Stimulated activated CD4-positive, alpha-beta T cell treated with anti-CD3 and anti-CD28 coated beads, Interleukin-1b, Interleukin-23, amount 100 ng/mL, for 1 hour (primary cell): ENCODE measurements at regions not wholly inside any gene's neighbourhood (a gene's known extent, or its start where the extent isn't known, plus 50 kb on each side); places are given as distances from the start of the nearest gene placed in this dataset.

Experiments
- DNase-seq, 2 donors: peaks; one replicate each; pipeline ENCODE4 v3.0.0-alpha.2; 2020; ENCODE audit warnings: low read depth in 2 of 2

DNA sequence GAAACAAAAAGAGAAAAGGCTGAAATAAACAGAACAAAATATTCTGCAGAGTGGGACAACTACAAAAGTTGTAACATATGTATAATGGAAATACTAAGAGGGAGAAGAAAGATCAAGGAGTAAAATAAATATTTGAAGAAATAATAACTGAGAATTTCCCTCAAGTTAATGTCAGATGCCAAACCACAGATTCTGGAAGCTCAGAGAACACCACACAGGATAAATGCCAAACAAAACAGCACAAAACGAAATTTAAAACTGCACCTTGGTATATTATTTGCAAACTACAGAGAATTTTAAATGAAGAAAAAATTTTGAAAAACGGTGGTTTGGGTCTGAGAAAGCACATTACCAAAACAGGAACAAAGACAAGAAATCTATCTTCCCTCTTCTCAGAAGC, 1588.9 kb upstream of the TMEFF2 start:
- DNase-seq, result no peak

DNA sequence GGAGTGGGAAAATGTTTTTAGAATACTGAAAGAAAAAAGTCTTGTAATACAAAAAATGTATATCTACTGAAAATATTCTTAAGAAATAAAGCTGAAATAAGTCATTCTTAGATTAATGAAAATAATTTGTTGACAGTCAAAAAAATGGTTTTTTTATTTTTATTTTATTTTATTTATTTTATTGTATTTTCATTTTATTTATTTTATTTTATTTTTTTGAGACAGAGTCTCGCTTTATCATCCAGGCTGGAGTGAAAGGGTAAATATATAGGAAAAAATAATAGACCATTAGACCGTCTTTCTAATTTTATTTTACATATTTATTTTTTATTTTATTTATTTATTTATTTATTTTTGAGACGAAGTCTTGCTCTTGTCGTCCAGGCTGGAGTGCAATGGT, 1583.6 kb upstream of the TMEFF2 start:
- no peak for DNase-seq

DNA sequence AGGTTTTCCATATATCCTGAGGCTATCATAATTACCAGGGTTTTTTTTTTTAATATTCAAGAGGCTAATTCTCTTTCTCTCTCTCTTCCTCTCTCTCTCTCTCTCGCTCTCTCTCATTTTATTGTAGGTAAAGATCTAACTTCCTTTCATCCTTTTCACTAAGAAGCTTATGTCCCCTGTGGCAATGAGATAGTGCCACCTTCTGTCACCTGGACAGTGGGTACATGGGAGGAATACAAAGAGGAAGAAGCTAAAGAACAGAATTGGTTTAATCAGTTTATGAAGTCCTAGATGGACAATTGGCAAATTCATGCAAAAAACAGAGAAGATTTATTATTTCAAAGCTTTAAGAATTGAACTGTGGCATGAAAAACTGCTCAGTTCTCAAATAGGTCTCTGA, 1582.3 kb upstream of the TMEFF2 start:
- DNase-seq, result no peak

DNA sequence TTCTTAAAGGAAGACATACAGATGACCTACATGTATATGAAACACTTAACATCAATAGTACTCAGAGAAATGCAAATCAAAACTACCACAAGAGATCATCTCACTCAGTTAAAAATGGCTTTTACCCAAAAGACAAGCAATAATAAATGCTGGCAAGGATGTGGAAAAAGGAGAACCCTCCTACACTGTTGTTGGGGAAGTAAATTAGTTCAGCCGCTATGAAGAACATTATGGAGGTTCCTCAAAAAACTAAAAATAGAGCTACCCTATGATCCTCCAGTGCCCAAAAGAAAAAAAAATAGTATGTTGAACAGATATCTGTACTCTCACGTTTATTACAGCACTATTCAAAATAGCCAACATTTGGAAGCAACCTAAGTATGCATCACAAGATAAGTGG, 1579.4 kb upstream of the TMEFF2 start:
- DNase-seq, result no peak

DNA sequence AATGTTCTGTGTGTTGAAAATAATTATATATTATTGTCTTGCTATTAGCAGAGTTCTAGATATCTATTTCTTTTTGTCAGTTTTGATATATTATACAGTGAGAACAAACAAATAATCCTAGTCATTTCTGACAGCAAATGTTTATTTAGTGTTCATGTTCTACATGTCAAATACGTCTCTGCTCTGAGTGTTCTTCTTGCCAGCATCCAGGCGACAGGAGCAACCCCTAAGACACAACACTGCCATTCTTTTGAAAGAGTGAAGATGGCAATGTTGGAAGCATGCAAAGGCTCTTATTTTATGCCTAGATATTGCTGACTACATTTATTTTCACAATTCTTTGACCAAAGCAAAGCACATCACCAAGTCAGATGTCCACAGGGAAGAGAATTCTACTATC, 1556.6 kb upstream of the TMEFF2 start:
- no peak for DNase-seq

DNA sequence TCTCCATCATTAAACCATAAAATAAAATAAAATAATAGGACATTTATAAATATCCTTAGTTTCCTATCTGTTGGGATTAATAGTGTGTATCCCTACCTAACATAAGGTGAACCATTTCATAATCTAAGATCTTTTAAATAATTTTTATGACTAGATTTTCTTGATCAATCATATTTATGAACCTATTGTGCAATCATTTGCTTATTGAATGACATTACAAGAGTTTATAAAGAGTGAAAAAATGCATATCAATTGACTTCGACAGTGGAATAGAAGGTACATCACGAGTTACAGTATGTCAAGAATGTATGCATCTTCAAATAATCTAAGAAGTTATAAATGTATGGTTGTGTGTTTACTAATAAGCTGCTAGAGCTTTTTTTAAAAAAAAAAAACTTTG, 1554.8 kb upstream of the TMEFF2 start:
- no peak for DNase-seq

DNA sequence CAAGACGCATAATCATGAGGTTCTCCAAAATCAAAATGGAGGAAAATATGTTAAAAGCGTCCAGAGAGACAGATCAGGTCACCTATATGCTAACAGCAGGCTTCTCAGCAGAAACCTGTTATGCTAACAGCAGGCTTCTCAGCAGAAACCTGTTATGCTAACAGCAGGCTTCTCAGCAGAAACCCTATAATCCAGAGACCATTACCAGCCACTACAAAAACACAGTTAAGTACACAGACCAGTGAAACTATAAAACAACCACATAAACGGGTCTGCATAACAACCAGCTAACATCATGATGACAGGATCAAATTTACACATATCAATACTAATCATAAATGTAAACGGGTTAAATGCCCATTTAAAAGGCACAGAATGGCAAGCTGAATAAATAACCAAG, 1548.4 kb upstream of the TMEFF2 start:
- DNase-seq, result no peak

DNA sequence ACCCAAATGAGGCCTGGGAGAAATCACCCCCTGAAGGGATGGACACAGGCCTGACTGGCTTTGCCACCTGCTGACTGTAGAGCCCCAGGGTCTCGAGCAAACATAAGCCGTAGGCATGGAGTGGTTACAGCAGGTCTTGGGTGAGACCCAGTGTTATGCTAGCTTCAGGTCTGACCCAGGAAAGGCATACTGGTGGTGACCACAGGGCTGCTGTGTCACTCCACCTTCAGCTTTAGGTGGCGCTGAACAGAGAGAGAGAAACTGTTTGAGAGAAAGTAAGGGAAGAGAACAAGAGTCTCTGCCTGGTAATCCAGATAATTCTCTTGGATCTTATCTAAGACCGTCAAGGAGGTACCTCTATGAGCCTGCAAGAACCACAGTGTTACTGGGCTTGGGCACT, 1544.2 kb upstream of the TMEFF2 start:
- DNase-seq, result no peak

DNA sequence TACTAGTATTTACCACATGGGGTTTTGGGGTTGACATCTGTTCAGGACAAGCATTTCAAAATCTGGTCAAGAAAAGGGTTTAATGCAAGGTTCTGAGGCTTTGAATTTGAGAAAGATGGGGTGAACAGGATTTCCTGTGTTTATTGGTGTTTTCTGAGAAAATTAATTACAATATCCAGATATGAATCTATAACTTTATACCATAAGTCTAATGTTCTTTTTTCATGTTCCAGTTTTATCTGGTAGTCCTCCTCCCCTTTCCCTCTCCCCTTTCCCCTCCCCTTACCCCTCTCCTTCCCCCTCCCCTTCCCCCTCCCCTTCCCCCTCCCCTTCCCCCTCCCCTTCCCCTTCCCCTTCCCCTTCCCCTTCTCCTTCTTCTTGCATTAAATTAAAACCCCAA, 1518.2 kb upstream of the TMEFF2 start:
- no peak for DNase-seq

DNA sequence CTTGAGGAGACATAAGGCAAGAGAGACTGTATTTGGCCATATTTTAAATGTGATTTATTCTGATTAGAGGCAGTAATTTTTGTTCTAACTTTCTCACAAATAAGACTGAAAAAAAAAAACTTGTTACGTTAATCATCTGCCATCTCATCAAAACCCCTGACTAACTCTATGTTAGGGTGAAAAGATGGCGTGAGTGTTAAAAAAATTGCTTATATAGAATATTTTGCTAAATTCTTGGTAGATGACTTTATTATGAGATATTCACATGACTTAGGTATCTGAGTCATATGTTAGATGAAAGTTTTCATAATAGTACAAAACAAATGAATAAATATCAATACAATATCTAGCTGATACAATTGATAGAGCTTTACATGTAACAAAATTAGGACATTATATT, 1508.7 kb upstream of the TMEFF2 start:
- DNase-seq, result no peak

DNA sequence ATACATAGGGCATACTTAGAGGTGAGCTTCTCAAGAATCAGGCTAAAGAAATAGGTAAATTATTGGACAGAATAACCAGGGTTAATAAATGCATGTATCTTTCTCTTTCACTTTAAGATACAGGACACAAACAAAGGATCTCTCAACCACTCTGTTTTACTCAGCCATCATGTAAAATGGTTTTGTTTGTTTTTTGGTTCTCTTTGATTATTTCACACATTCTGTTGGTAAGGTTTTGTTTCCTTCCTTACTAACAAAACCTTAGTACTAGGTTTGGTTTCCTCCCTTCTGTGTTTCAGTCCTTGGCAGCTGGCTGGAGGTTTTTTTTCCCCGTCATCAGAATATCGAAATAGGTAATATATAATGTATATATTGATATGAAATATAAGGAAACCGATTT, 1506.8 kb upstream of the TMEFF2 start:
- DNase-seq, result no peak

DNA sequence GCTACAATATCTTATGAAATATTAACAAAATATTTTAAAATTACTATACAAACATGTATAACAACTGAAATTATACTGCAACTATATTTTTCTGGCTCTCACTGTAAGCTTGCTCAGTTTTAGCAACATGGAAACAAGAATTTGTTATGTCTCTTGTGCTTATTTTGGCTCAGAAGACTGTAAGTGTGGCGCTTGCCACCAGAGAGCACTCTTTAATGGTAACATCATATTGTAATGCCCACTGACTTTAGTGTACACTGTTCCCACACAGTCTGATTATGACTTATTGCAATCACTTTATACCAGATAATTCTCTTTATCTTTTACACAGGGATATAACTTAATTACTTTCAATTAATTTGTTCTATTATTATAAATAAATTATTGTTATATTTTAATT, 1500.6 kb upstream of the TMEFF2 start:
- no peak for DNase-seq

DNA sequence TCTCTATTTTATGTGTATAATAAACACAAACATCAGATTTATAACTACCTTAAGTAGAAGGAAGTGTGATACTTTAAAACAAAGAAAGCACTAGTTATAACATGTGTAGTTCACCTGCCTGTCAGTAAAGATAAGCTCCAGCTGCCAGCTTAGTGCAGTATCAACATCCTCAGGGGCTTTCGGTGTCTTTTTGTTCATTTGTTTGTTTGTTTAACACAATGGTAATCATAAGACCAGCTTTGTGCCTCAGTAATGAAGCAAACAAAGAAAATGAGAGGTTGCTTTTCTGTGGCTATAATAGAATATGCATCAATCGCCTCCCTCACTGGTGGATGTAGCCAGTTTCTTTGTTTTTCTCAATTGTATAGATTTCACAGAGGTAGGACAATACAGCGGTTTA, 1499.0 kb upstream of the TMEFF2 start:
- DNase-seq, result no peak

DNA sequence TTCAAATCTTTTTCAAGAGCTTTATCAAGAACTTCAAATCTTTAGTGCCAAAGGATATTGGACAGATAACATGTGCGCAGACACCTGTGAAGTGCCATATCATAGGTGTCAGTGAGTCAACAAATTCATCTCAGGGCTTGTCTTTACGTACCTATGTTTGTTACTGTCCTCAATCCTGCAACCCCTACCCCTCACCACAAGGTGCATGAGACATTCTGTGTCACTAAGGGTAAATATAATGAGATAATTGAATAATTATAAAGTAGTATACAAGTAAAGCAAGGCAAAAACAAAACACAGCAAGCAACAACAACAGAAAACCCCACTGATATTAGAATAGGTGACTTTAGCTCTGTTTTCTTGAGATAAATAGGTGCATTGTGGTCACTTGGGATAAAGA, 1495.8 kb upstream of the TMEFF2 start:
- DNase-seq, result no peak

DNA sequence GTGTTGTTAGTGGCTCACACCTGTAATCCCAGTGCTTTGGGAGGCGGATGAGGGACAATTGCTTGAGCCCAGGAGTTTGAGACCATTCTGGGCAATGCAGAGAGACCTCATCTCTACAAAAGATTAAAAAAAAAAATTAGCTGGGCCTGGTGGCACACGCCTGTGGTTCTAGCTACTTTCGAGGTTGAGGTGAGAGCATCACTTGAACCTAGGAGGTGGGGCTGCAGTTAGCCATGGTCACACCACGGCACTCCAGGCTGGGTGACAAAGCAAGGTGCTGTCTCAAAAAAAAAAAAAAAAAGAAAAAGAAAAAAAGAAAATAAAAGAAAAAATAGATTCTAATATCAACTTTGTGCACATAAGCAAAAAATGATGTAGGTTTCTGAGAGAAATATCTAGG, 1492.5 kb upstream of the TMEFF2 start:
- DNase-seq, result no peak

DNA sequence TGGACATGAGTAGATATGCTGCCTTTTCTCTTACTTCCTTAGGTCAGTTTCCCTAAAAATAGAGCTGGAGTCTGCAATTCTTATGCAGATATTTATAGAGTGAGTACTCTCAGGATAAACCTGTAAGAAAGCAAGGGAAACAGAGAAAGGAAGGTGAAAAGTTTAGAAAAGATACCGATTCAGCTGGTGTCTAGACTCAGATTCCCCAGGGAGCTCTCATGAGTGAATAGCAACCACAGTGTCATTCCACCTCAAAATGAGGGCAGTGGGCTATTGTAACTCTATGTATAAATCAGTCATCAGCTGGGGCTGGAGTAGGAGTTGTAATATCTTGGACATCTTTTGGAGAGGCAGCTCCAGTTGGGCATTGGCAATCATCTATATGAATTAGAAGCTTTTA, 1485.1 kb upstream of the TMEFF2 start:
- DNase-seq, result no peak

DNA sequence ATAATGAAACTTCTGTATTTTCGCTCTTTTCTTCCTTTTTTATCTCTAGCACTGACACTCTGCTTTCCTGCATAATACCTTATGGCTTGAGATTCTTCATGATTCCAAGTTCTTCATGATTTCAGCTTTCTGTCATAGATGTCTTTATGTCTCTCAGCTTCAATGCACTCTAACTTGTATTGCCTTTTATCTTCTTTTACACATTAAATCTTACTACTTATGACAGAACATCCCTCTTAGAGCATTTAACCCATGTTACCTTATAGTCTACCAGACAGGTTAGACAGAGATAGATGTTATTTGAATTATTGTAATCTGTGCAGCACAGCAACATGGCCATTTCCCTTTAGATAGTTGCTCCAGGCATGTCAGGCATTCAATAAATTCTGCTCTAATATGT, 1475.7 kb upstream of the TMEFF2 start:
- no peak for DNase-seq

DNA sequence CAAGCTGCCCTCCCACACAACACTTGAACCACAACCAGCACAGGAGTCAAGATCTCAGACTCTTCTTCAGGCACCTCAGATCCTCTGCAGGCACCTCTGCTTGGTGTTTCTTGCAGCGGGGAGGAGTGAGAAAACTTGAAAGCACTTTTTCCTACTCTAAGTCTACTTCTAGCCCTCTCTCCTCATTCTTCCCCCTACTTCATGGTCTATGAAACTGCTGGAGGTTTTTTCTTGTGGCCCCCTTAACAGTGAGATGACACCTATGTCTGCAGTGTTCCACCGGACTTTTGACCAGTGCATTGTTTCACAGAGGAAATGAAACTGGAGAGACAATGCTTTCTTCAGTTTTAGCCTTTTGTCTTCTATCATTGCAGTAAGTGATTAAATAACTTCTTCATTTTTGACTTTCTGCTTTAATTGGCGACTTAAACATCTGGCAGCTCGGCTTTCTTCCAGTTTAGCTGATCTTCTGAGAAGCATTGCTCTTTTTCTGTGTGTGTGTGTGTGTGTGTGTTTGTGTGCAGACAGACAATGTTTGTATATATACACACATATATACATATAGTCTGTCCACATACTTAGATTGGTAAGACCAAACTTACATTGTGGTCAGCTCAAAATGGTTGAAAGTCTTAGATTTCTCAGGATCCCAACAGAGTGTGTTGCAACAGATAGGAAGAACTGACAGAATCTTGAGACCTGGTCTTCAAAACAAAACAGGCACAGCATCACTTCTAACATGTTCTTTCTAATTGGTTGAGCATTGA, 1474.0 kb upstream of the TMEFF2 start:
- DNase-seq, result no peak

DNA sequence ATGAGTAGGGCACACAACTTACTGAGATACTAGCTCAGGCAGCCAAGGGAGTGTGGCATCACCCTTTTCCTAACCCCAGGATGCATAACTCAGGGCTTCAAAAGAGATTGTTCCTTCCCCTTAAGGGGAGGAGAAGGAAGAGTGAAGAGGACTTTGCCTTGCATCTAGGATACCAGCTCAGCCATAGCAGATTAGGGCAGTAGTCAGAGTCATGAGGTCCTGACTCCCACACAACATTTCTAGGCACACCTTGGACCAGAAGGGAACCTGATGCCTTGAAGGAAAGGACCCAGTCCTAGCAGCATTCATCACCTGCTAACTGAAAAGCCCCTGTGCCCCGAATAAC, 1433.2 kb upstream of the TMEFF2 start:
- no peak for DNase-seq

DNA sequence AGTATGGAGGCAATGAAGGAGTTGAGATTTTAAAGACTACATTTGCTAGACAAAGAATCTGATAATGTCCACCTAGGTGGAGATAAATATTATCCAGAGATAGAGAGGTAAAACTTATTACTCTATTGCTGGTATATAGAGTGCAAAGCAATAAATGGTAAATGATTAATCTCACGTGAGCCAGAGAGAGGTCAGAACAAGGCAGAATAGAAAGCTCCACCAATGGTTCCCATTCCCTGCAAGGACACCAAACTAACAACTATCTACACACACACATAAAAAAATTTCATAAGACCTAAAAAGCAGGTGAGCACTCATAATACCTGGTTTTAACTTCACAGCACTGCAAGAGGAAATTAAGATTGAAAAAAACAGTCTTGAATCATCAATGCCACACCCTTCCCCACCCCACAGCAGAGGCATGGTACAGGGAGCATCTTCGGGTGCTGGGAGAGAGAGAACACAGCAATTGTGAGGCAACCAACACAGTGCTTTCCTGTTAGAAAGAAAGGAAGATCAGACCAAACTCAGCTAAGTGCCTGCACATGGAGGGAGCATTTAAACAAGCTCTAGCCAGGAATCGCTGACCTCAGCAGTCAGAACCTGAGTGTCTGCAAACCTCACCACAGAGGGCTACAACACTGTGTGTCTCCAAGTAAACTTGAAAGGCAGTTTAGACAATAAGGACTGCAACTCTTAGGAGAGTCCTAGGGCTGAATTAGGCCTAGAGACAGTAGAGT, 1432.6 kb upstream of the TMEFF2 start:
- DNase-seq, result no peak

DNA sequence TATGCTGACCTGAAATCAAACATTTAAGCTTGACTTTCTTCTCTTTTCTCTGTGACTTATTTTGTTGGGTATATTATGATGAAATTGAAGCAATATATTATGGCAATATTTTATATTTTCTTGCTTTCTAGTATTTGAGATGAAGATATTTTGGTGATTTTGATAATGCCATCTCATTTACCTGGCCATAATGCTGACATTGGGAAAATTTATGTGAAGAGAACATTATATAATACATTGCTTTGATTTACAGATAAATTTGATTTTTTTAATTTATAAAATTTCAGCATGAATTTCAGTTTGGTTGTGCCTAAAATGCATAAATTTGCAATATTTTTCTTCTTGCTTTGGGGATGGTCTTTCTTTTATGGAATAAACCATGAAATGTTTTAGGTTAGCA, 1413.7 kb upstream of the TMEFF2 start:
- no peak for DNase-seq

DNA sequence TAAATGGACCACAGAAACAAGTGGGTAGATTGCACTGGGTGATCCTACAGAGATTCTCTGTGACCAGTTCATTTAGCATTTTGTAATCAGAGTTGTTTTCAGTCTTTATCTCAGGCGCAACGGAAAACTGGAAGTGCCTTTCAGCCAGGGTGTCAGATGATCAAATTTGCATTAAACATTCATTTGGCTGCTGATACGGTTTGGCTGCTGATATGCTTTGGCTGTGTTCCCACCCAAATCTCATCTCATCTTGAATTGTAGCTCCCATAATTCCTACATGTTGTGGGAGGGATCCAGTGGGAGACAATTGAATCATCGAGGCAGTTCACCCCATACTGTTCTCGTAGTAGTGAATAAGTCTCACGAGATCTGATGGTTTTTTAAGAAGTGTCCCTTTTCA, 1396.1 kb upstream of the TMEFF2 start:
- no peak for DNase-seq

DNA sequence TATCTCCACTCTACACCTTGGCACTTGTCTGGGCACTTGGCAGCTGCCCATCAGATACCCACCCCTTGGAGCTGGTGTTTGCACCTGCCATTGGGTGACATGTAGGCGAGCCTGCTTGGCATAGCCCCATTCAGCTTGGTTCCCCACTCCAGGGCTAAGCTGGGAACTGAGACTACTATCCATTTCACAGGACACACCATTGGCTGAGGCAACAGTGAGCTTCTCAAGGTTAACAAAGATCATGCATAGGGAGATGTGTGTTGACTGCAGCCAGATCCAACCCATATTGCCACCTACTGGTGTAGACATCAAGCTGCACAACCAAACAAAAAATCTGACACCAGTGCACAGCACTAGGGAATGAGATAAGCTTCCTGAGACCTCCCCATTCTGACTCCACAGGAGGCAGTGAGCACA, 1389.8 kb upstream of the TMEFF2 start:
- DNase-seq, result no peak
